MM.1S (cell line): ENCODE measurements at regions not wholly inside any gene's neighbourhood (a gene's known extent, or its start where the extent isn't known, plus 50 kb on each side); places are given as distances from the start of the nearest gene placed in this dataset.

ENCODE experiments used
- DNase-seq: peaks from one replicate; pipeline ENCODE4 v3.0.0-alpha.2; 2015
- H2AFZ ChIP-seq: fragments of 300-600 bp; sonication (generic); 2 replicates; pipeline ENCODE4 v1.6.0; 2016; ENCODE audit warnings: antibody characterized with exemption, low read length
- H3F3A ChIP-seq: fragments of 300-600 bp; sonication (generic); 2 replicates; pipeline ENCODE4 v1.6.1; 2016; ENCODE audit warnings: mild to moderate bottlenecking, antibody characterized with exemption, low read length, moderate library complexity, mixed read lengths; ENCODE audit not compliant: insufficient read depth
- H3K27ac ChIP-seq: fragments of 300-600 bp; sonication (generic); 2 replicates; pipeline ENCODE4 v1.5.1; 2016; ENCODE audit warnings: mild to moderate bottlenecking, low read length
- H3K27me3 ChIP-seq: fragments of 300-600 bp; sonication (generic); replicated peaks from 2 replicates; pipeline ENCODE4 v1.6.0; 2016; ENCODE audit warnings: low read length; ENCODE audit not compliant: insufficient read depth
- H3K36me3 ChIP-seq: fragments of 300-600 bp; sonication (generic); replicated peaks from 2 replicates; pipeline ENCODE4 v1.6.1; 2016; ENCODE audit warnings: mild to moderate bottlenecking, low read length, mixed read lengths; ENCODE audit not compliant: insufficient read depth
- H3K4me1 ChIP-seq: fragments of 300-600 bp; sonication (generic); 2 replicates; pipeline ENCODE4 v1.6.1; 2016; ENCODE audit warnings: low read length, mixed read lengths
- H3K4me2 ChIP-seq: fragments of 300-600 bp; sonication (generic); 2 replicates; pipeline ENCODE4 v1.6.0; 2016; ENCODE audit warnings: low read depth, low read length
- H3K4me3 ChIP-seq: fragments of 300-600 bp; sonication (generic); 2 replicates; pipeline ENCODE4 v1.5.1; 2016; ENCODE audit warnings: low read length, mixed read lengths
- H3K79me2 ChIP-seq: fragments of 300-600 bp; sonication (generic); 2 replicates; pipeline ENCODE4 v1.6.1; 2016; ENCODE audit warnings: mixed run types, low read length, mixed read lengths
- H3K9ac ChIP-seq: fragments of 300-600 bp; sonication (generic); 2 replicates; pipeline ENCODE4 v1.6.1; 2016; ENCODE audit warnings: low read length, mixed read lengths
- H3K9me2 ChIP-seq: fragments of 300-600 bp; sonication (generic); replicated peaks from 2 replicates; pipeline ENCODE4 v1.6.1; 2016; ENCODE audit warnings: mild to moderate bottlenecking, low read length, mixed read lengths; ENCODE audit not compliant: insufficient read depth
- H3K9me3 ChIP-seq: fragments of 300-600 bp; sonication (generic); replicated peaks from 2 replicates; pipeline ENCODE4 v1.6.1; 2016; ENCODE audit warnings: mild to moderate bottlenecking, low read length, mixed read lengths; ENCODE audit not compliant: insufficient read depth
- H4K20me1 ChIP-seq: fragments of 300-600 bp; sonication (generic); 2 replicates; pipeline ENCODE4 v1.6.1; 2016; ENCODE audit warnings: mild to moderate bottlenecking, low read length, moderate library complexity, mixed read lengths; ENCODE audit not compliant: insufficient read depth
- EZH2 ChIP-seq: fragments of 300-600 bp; sonication (generic); optimal IDR thresholded peaks from 2 replicates; pipeline ENCODE3; 2017; ENCODE audit warnings: low read depth, mild to moderate bottlenecking, antibody characterized with exemption, low read length, mixed read lengths
- EZH2phosphoT487 ChIP-seq: fragments of 300-600 bp; sonication (generic); IDR thresholded peaks from 2 replicates; pipeline ENCODE4 v1.6.1; 2018; ENCODE audit warnings: antibody characterized with exemption, low read length
- TF ChIP-seq, protein P1 (sequence below): fragments of 300-600 bp; sonication (generic); IDR thresholded peaks from 2 replicates; pipeline ENCODE4 v1.5.1; 2016; ENCODE audit warnings: antibody characterized with exemption, low read length, mixed read lengths

DNA sequence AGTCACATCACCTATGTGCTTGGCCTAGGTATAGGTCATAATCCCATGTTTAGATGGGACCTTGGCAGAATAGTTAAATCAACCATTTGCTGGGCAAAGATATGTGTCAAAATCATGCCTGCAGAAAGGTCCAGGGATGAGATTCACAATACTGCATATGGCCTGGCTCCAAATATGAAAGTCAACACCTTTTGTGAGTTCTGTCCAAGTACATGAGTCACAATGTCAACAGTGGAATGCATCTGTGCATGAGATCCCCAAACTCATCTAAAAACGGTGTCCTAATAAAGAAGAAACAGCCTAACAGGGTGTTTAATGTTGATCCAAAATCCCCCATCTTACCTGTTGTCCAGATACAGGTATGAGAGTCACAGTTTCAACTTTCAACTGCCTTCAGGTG lies 1847.5 kb downstream of the TP53TG3F start:
- Histone ChIP-seq H3K9ac (no peak overlapping the region), H3K9me2 (no peaks in the 10 kb centered on the region), H3K4me1 (no peaks in the 10 kb centered on the region), H3F3A (no peaks in the 10 kb centered on the region), H3K4me2 (no peak overlapping the region), H3K27me3 (no peaks in the 10 kb centered on the region), H4K20me1 (no peaks in the 10 kb centered on the region), H3K79me2 (no peaks in the 10 kb centered on the region), H3K4me3 (no peak overlapping the region), H3K36me3 (no peaks in the 10 kb centered on the region), H3K27ac (no peak overlapping the region), H3K9me3 (no peaks in the 10 kb centered on the region), H2AFZ (no peak overlapping the region)
- TF ChIP-seq, protein P1, sequence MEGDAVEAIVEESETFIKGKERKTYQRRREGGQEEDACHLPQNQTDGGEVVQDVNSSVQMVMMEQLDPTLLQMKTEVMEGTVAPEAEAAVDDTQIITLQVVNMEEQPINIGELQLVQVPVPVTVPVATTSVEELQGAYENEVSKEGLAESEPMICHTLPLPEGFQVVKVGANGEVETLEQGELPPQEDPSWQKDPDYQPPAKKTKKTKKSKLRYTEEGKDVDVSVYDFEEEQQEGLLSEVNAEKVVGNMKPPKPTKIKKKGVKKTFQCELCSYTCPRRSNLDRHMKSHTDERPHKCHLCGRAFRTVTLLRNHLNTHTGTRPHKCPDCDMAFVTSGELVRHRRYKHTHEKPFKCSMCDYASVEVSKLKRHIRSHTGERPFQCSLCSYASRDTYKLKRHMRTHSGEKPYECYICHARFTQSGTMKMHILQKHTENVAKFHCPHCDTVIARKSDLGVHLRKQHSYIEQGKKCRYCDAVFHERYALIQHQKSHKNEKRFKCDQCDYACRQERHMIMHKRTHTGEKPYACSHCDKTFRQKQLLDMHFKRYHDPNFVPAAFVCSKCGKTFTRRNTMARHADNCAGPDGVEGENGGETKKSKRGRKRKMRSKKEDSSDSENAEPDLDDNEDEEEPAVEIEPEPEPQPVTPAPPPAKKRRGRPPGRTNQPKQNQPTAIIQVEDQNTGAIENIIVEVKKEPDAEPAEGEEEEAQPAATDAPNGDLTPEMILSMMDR = no peak
- TF ChIP-seq EZH2phosphoT487 (no peak), EZH2 (no peak)
- DNase-seq = no peak

DNA sequence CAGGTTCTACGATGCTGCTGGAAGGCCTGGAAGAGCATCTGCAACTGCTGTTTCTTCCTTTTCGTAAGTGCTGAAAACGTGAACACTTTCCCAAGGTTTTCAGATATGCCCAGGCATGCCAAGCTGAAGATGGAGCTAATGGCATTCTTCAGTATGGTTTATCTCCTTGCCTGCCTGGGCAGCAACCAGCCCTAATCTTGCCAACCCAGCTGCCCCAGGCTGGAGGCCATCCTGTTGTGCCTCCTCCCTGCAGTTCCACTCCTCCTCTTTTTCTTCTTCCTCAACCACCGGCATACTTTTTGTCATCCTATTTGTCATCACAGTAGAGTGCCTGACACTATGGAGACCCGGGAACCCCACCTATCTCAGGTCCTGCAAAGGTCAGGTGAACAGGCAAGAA lies 1849.3 kb downstream of the TP53TG3F start:
- H3K9me3 ChIP-seq = no peaks in the 10 kb centered on the region
- H3K9ac ChIP-seq = no peak overlapping the region
- H3K79me2 ChIP-seq = no peaks in the 10 kb centered on the region
- TF ChIP-seq, protein P1 = no peak
- TF ChIP-seq EZH2phosphoT487 (no peak), EZH2 (no peak)
- no peak overlapping the region for H2AFZ ChIP-seq
- H3K9me2 ChIP-seq = no peaks in the 10 kb centered on the region
- no peak overlapping the region for H3K4me2 ChIP-seq
- no peaks in the 10 kb centered on the region for H4K20me1 ChIP-seq
- H3K27me3 ChIP-seq = no peaks in the 10 kb centered on the region
- no peak overlapping the region for H3K4me3 ChIP-seq
- H3K36me3 ChIP-seq = no peaks in the 10 kb centered on the region
- H3F3A ChIP-seq = no peaks in the 10 kb centered on the region
- DNase-seq = no peak
- no peaks in the 10 kb centered on the region for H3K4me1 ChIP-seq
- no peak overlapping the region for H3K27ac ChIP-seq

DNA sequence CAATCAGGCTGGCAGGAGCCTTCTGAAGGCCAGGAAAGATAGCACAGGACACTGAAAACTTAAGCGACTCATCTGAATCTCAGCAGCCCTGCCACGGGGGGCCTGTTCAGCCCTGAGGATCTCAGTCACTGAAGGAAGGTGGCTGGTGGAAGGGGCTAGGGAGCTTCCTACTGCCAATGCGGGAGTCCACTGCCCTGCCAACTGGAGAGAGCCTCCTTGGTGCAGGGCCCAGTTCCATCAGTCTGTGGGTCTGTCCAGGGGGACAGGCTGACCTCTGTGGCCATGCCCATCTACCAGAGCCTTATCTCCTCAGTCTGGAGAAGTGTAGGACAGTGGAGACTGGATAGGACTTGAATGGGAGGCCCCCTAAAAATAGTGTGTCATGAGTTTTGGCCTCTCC lies 1851.6 kb downstream of the TP53TG3F start:
- DNase-seq = no peak
- no peak overlapping the region for H3K27ac ChIP-seq
- no peak overlapping the region for H2AFZ ChIP-seq
- no peaks in the 10 kb centered on the region for H4K20me1 ChIP-seq
- no peak for TF ChIP-seq EZH2
- no peak for TF ChIP-seq EZH2phosphoT487
- TF ChIP-seq, protein P1 = no peak
- no peaks in the 10 kb centered on the region for H3K4me1 ChIP-seq
- H3K9ac ChIP-seq = no peak overlapping the region
- H3K9me3 ChIP-seq = no peaks in the 10 kb centered on the region
- H3K4me3 ChIP-seq = no peak overlapping the region
- no peaks in the 10 kb centered on the region for H3K79me2 ChIP-seq
- no peaks in the 10 kb centered on the region for H3K36me3 ChIP-seq
- no peaks in the 10 kb centered on the region for H3K27me3 ChIP-seq
- no peaks in the 10 kb centered on the region for H3F3A ChIP-seq
- no peak overlapping the region for H3K4me2 ChIP-seq
- no peaks in the 10 kb centered on the region for H3K9me2 ChIP-seq

DNA sequence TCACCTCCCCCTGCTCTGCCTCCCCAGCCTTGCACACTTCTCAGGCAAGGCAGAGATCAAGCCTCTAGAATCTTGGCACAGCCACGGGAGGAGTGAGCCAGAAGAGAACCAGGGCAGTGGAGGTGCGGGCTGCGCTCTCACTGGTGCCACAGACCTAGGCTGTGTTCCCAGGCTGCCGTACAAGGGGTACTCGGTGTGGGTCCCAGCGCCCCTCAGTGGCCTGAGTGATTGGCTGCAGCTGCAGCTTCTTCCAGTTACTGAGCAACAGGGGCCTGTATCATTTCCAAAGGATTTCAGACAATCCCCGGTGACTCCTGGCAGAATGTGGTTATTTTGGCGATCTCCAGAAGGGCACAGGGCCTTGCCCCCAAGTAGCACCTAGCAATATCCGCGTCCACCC lies 1852.1 kb downstream of the TP53TG3F start:
- H3K9me3 ChIP-seq = no peaks in the 10 kb centered on the region
- no peak overlapping the region for H3K4me3 ChIP-seq
- H2AFZ ChIP-seq = no peak overlapping the region
- TF ChIP-seq, protein P1 = no peak
- no peak for TF ChIP-seq EZH2phosphoT487
- no peak for TF ChIP-seq EZH2
- DNase-seq = no peak
- H3K9me2 ChIP-seq = no peaks in the 10 kb centered on the region
- no peak overlapping the region for H3K9ac ChIP-seq
- no peaks in the 10 kb centered on the region for H4K20me1 ChIP-seq
- H3K4me2 ChIP-seq = no peak overlapping the region
- no peak overlapping the region for H3K27ac ChIP-seq
- H3K36me3 ChIP-seq = no peaks in the 10 kb centered on the region
- H3K27me3 ChIP-seq = no peaks in the 10 kb centered on the region
- H3F3A ChIP-seq = no peaks in the 10 kb centered on the region
- H3K4me1 ChIP-seq = no peaks in the 10 kb centered on the region
- H3K79me2 ChIP-seq = no peaks in the 10 kb centered on the region
